SK-N-SH treated with all-trans-retinoic acid at 6 μM for 48 hours (cell line): ENCODE measurements at regions not wholly inside any gene's neighbourhood (a gene's known extent, or its start where the extent isn't known, plus 50 kb on each side); places are given as distances from the start of the nearest gene placed in this dataset.

ENCODE experiments used
- ATAC-seq: fragments of 200-7000 bp; cut with Tn5 transposase; 3 replicates; pipeline ENCODE4 v1.9.1; 2020; ENCODE audit warnings: mild to moderate bottlenecking, moderate library complexity
- ARNTL ChIP-seq: fragments of 450-650 bp; formaldehyde crosslinking; IDR thresholded peaks from 2 replicates; pipeline ENCODE4 v1.5.0; 2020; ENCODE audit warnings: low read depth, mild to moderate bottlenecking, moderate library complexity, borderline replicate concordance
- BACH2 ChIP-seq: fragments of 250-450 bp; sonication (Bioruptor Pico); IDR thresholded peaks from 2 replicates; pipeline ENCODE4 v1.9.0; 2021; ENCODE audit warnings: mild to moderate bottlenecking, borderline replicate concordance
- CSDC2 ChIP-seq: fragments of 250-450 bp; sonication (Bioruptor Pico); IDR thresholded peaks from 2 replicates; pipeline ENCODE4 v1.5.0; 2020; ENCODE audit warnings: mild to moderate bottlenecking, moderate library complexity
- GLIS3 ChIP-seq: fragments of 250-450 bp; sonication (Bioruptor Pico); IDR thresholded peaks from 2 replicates; pipeline ENCODE4 v1.5.0; 2020; ENCODE audit warnings: mild to moderate bottlenecking, moderate library complexity
- ISL1 ChIP-seq: fragments of 250-450 bp; sonication (Bioruptor Pico); IDR thresholded peaks from 2 replicates; pipeline ENCODE4 v2.1.2; 2022; ENCODE audit warnings: mild to moderate bottlenecking, moderate library complexity
- OSR1 ChIP-seq: fragments of 250-450 bp; sonication (Bioruptor Pico); IDR thresholded peaks from 2 replicates; pipeline ENCODE4 v1.8.0; 2022; ENCODE audit warnings: moderate library complexity, mild to moderate bottlenecking, inconsistent platforms
- PPARA ChIP-seq: fragments of 250-450 bp; sonication (Bioruptor Pico); IDR thresholded peaks from 2 replicates; pipeline ENCODE4 v1.5.0; 2020; ENCODE audit warnings: mild to moderate bottlenecking, borderline replicate concordance
- TOX ChIP-seq: fragments of 250-450 bp; sonication (Bioruptor Pico); IDR thresholded peaks from 2 replicates; pipeline ENCODE4 v1.8.0; 2021; ENCODE audit warnings: mild to moderate bottlenecking, moderate library complexity, borderline replicate concordance
- ZC3H10 ChIP-seq: fragments of 250-450 bp; sonication (Bioruptor Pico); IDR thresholded peaks from 2 replicates; pipeline ENCODE4 v1.5.1; 2021; ENCODE audit warnings: mild to moderate bottlenecking, moderate library complexity
- ZFP3 ChIP-seq: fragments of 250-450 bp; sonication (Bioruptor Pico); IDR thresholded peaks from 2 replicates; pipeline ENCODE4 v1.5.0; 2020; ENCODE audit warnings: mild to moderate bottlenecking, moderate library complexity
- ZFP30 ChIP-seq: fragments of 450-650 bp; formaldehyde crosslinking; IDR thresholded peaks from 2 replicates; pipeline ENCODE4 v1.5.0; 2022; ENCODE audit warnings: mild to moderate bottlenecking, moderate library complexity
- ZNF70 ChIP-seq: fragments of 450-650 bp; formaldehyde crosslinking; IDR thresholded peaks from 2 replicates; pipeline ENCODE4 v1.5.0; 2020; ENCODE audit warnings: mild to moderate bottlenecking, moderate library complexity
- ZNF8 ChIP-seq: fragments of 450-650 bp; formaldehyde crosslinking; IDR thresholded peaks from 2 replicates; pipeline ENCODE4 v1.5.0; 2020; ENCODE audit warnings: mild to moderate bottlenecking, moderate library complexity
- TF ChIP-seq, protein P1 (sequence below): fragments of 250-450 bp; sonication (Bioruptor Pico); IDR thresholded peaks from 2 replicates; pipeline ENCODE4 v1.5.0; 2020; ENCODE audit warnings: mild to moderate bottlenecking, moderate library complexity
- TF ChIP-seq, protein P2 (sequence below): fragments of 250-450 bp; sonication (Bioruptor Pico); IDR thresholded peaks from 2 replicates; pipeline ENCODE4 v1.8.0; 2021; ENCODE audit warnings: low read depth, mild to moderate bottlenecking, moderate library complexity, borderline replicate concordance
- TF ChIP-seq, protein P3 (sequence below): fragments of 250-450 bp; sonication (Bioruptor Pico); IDR thresholded peaks from 2 replicates; pipeline ENCODE4 v1.8.0; 2020; ENCODE audit warnings: mild to moderate bottlenecking, moderate library complexity, borderline replicate concordance
- TF ChIP-seq, protein P4 (sequence below): fragments of 250-450 bp; sonication (Bioruptor Pico); IDR thresholded peaks from 2 replicates; pipeline ENCODE4 v1.5.1; 2021; ENCODE audit warnings: mild to moderate bottlenecking, moderate library complexity

DNA sequence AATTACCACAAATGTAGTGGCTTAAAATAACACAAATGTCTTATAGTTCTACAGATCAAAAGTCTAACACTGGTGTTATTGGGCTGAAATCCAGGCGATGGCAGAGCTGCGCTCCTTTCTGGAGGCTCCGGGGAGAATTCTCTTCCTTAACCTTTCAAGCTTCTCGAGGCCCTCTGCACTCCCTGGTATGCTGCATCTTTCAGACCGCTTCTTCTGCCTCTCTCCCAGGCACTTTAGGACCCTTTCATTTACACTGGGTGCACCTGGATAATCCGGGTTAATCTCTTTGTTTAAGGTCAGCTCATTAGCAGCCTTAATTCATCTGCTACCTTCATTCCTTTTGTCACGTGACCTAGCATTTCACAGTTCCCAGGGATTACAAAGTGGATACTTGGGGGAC, 211.3 kb upstream of the RFC3 start (continued):
- TF ChIP-seq CSDC2 (CRISPR knock-in tag) (no peak), OSR1 (CRISPR knock-in tag) (no peak), ISL1 (CRISPR knock-in tag) (no peak), ZNF70 (no peak)

DNA sequence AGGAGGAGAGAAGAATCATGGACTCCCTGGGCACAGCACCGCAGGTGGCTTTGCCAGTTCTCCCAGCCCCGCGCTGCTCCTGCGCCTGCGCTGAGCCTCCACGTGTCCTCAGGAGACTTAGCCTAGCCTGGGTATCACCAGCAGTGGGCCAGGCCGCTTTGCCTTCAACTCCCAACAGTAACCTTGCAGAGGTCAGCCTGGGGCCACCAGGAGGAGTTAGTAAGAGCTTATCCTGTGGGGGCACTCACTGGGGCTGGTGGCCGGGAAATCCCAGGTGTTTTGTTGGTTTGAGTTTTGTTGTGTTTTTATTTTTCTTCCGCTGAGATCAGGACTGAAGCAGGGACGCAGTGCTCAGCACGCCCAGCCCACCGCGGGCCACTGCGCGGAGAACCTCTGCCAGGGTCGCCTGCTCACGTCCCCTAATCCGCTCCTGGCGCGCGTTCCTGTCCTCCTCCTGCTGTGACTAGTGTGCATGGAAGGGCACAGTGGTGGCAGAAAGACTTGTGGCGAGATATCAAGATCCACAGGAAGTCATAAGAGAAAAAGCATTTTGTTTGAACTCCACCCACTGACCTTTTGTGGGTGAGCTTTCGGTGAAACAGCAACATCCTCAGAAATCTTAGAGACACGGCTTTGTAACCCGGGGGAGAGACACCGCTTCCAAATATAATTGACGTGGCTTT, 207.4 kb upstream of the RFC3 start:
- ATAC-seq: no peak
- TF ChIP-seq ZNF8: no peak
- TF ChIP-seq ZFP30: no peak
- TF ChIP-seq, protein P1, sequence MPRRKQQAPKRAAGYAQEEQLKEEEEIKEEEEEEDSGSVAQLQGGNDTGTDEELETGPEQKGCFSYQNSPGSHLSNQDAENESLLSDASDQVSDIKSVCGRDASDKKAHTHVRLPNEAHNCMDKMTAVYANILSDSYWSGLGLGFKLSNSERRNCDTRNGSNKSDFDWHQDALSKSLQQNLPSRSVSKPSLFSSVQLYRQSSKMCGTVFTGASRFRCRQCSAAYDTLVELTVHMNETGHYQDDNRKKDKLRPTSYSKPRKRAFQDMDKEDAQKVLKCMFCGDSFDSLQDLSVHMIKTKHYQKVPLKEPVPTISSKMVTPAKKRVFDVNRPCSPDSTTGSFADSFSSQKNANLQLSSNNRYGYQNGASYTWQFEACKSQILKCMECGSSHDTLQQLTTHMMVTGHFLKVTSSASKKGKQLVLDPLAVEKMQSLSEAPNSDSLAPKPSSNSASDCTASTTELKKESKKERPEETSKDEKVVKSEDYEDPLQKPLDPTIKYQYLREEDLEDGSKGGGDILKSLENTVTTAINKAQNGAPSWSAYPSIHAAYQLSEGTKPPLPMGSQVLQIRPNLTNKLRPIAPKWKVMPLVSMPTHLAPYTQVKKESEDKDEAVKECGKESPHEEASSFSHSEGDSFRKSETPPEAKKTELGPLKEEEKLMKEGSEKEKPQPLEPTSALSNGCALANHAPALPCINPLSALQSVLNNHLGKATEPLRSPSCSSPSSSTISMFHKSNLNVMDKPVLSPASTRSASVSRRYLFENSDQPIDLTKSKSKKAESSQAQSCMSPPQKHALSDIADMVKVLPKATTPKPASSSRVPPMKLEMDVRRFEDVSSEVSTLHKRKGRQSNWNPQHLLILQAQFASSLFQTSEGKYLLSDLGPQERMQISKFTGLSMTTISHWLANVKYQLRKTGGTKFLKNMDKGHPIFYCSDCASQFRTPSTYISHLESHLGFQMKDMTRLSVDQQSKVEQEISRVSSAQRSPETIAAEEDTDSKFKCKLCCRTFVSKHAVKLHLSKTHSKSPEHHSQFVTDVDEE: no peak
- TF ChIP-seq OSR1 (CRISPR knock-in tag): no peak
- TF ChIP-seq, protein P2, sequence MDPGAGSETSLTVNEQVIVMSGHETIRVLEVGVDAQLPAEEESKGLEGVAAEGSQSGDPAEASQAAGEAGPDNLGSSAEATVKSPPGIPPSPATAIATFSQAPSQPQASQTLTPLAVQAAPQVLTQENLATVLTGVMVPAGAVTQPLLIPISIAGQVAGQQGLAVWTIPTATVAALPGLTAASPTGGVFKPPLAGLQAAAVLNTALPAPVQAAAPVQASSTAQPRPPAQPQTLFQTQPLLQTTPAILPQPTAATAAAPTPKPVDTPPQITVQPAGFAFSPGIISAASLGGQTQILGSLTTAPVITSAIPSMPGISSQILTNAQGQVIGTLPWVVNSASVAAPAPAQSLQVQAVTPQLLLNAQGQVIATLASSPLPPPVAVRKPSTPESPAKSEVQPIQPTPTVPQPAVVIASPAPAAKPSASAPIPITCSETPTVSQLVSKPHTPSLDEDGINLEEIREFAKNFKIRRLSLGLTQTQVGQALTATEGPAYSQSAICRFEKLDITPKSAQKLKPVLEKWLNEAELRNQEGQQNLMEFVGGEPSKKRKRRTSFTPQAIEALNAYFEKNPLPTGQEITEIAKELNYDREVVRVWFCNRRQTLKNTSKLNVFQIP (CRISPR knock-in tag): no peak
- TF ChIP-seq ZNF70: no peak
- no peak for TF ChIP-seq ZC3H10 (CRISPR knock-in tag)
- TF ChIP-seq GLIS3 (CRISPR knock-in tag): no peak

DNA sequence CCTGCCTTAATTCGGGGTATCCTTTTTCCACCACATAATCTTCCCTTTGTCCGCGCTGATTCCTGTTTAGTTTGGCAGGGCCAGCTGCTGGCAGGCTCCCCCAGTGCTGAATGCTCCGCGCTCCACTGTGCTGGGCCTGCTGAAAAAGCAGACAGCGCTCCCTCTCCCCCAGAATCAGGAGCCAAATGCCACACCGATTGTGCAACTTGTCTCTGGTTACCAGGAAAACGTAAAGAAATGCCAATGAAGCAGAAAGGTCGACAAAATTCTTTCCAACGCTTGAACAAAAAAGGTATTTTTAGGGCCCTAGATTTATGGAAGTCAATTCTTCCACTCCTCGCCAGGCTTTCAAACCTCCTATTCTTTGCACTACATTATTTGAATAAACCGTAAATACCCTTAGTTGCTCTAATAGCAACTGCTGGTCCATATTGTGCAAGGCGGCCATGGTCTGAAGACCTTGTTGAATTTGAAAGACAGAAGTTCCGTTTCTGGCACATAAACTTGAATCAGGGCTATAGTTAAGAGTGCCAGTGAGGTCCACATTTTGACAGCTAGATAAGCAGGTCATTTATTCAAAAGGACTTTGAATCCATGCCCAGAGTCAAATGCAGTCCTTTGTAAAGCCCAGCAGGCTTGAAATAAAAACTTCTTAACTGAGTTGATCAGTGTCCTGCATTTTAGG, 206.7 kb upstream of the RFC3 start:
- TF ChIP-seq PPARA (CRISPR knock-in tag): no peak
- TF ChIP-seq, protein P3, sequence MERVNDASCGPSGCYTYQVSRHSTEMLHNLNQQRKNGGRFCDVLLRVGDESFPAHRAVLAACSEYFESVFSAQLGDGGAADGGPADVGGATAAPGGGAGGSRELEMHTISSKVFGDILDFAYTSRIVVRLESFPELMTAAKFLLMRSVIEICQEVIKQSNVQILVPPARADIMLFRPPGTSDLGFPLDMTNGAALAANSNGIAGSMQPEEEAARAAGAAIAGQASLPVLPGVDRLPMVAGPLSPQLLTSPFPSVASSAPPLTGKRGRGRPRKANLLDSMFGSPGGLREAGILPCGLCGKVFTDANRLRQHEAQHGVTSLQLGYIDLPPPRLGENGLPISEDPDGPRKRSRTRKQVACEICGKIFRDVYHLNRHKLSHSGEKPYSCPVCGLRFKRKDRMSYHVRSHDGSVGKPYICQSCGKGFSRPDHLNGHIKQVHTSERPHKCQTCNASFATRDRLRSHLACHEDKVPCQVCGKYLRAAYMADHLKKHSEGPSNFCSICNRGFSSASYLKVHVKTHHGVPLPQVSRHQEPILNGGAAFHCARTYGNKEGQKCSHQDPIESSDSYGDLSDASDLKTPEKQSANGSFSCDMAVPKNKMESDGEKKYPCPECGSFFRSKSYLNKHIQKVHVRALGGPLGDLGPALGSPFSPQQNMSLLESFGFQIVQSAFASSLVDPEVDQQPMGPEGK: no peak
- no peak for TF ChIP-seq BACH2 (CRISPR knock-in tag)
- TF ChIP-seq, all 23 proteins: peak for 0
- ATAC-seq: no peak

DNA sequence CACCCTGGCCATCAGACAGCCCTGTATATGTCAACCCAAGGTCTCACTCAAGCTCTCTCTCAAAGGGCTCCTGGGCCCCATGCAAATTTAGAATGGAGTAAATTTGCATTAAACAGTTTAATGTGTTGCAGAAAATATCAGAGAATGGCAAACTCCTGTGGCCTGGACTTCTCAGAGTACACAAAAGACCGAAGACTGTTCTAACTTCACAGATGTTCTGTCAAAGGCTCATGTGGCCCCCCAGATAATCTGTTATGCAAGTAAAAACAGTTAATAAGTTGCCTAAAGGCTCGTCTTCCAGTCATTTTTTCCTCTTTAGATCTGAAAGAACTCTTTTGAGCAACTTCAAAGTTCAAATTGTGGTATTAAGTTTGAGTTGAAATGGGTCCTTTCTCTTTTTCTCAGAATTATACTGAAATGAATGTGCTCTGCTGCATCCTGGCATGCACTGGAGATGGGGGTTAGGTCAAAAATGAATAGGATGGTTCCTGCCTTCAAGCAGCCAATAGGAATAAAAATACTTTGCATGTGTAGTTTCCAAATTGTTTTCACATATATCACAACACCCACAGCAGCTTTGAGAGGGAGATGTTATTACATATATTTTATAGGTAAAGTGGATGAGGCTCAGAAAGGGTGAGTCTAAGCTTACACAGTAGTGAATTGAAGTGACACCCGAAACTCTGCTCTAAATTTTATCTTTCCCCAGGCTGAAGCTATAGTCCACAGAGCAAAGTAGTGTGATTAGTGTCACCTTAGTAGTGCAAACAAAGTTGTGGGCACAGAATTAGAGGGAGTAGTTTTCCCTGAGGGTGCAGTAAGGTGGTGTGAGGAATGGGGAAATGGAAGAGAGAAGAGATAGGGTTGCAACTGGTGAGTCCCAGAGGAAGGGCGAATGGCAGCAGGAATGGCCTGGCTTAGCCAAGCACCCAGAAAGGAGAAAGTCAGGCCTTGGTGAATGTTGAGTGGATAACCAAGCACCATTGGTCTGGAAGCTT, 205.0 kb upstream of the RFC3 start:
- no peak for ATAC-seq
- TF ChIP-seq TOX (CRISPR knock-in tag): no peak
- TF ChIP-seq OSR1 (CRISPR knock-in tag): no peak
- no peak for TF ChIP-seq ZNF8
- no peak for TF ChIP-seq ARNTL
- no peak for TF ChIP-seq BACH2 (CRISPR knock-in tag)
- TF ChIP-seq, protein P1: no peak
- TF ChIP-seq ZFP3: no peak
- TF ChIP-seq, protein P2 (CRISPR knock-in tag): no peak
- TF ChIP-seq ZFP30: no peak
- TF ChIP-seq, protein P3: no peak
- no peak for TF ChIP-seq GLIS3 (CRISPR knock-in tag)
- TF ChIP-seq, protein P4, sequence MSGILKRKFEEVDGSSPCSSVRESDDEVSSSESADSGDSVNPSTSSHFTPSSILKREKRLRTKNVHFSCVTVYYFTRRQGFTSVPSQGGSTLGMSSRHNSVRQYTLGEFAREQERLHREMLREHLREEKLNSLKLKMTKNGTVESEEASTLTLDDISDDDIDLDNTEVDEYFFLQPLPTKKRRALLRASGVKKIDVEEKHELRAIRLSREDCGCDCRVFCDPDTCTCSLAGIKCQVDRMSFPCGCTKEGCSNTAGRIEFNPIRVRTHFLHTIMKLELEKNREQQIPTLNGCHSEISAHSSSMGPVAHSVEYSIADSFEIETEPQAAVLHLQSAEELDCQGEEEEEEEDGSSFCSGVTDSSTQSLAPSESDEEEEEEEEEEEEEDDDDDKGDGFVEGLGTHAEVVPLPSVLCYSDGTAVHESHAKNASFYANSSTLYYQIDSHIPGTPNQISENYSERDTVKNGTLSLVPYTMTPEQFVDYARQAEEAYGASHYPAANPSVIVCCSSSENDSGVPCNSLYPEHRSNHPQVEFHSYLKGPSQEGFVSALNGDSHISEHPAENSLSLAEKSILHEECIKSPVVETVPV (CRISPR knock-in tag): no peak
